ENCODE measurements at regions not wholly inside any gene's neighbourhood (a gene's known extent, or its start where the extent isn't known, plus 50 kb on each side); places are given as distances from the start of the nearest gene placed in this dataset.
"Not testable (repeated sequence)": the region's sequence is repeated elsewhere in the genome, so short reads cannot be mapped to it uniquely, and the experiment has no call there.

DNA sequence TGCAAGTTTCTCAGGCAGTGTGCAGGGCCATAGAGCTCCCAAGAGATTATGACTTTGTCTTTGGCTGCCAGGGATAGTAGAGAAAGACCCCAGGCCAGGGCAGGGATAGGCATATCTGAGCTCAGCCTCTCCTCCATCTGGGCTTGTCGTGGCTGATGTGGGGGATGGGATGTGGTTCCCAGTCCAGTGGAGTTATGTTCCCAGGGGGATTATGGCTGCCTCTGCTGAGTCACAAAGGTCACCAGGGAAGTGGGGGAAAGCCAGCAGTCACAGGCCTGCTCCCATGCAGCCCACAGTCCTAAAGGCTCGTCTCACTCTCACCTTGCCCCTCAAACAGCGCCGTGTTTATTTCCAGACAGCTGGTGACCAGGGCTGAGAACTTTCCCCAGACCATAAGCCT is 354.9 kb downstream of the SI start:
- 49% methylated on average over 4 of the region's 4 CpGs for WGBS (ENCODE audit: low lambda C conversion rate)
- no peaks in the 10 kb centered on the region for H3K9me2 ChIP-seq
- no peak overlapping the region for H3K9ac ChIP-seq
- ChIA-PET CTCF (no interaction called here), POLR2A (no interaction called here)
- H3K4me1 ChIP-seq (ENCODE audit: control insufficient read depth in 1 of 2, insufficient read depth in 2 of 2, low read depth in 1 of 2, low read length in 1 of 2), result no peaks in the 10 kb centered on the region
- no peak overlapping the region for H2AFZ ChIP-seq (ENCODE audit: low read depth)
- H3K79me2 ChIP-seq (ENCODE audit: insufficient read depth), result no peaks in the 10 kb centered on the region
- TF ChIP-seq RXRA (IDR thresholded peaks at IDR 0.05; ENCODE audit: borderline replicate concordance, low read depth), result no peak
- TF ChIP-seq ELF1 (IDR thresholded peaks at IDR 0.05), result no peak
- no peak for TF ChIP-seq RFX5 (IDR thresholded peaks at IDR 0.05; ENCODE audit: low read length)
- no peak for TF ChIP-seq CHD2 (IDR thresholded peaks at IDR 0.05; ENCODE audit: low read length, partially characterized antibody)
- no peak for TF ChIP-seq FOXJ3 (CRISPR knock-in tag; IDR thresholded peaks at IDR 0.05)
- TF ChIP-seq RCOR1 (IDR thresholded peaks at IDR 0.05; ENCODE audit: low read length), result no peak
- TF ChIP-seq, protein P1, sequence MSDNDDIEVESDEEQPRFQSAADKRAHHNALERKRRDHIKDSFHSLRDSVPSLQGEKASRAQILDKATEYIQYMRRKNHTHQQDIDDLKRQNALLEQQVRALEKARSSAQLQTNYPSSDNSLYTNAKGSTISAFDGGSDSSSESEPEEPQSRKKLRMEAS (IDR thresholded peaks at IDR 0.05; ENCODE audit: low read depth), result no peak
- TF ChIP-seq SIN3A (IDR thresholded peaks at IDR 0.05; ENCODE audit: borderline replicate concordance, low read depth, low read length), result no peak
- TF ChIP-seq RAD21 (IDR thresholded peaks at IDR 0.05; ENCODE audit: low read length), result no peak
- TF ChIP-seq GABPA (IDR thresholded peaks at IDR 0.05; ENCODE audit: low read depth), result no peak
- no peak for DNase-seq
- H3K4me3 ChIP-seq (ENCODE audit: low read depth in 2 of 2, low read length in 1 of 2), result no peak overlapping the region
- H3K27me3 ChIP-seq (ENCODE audit: insufficient read depth), result no peaks in the 10 kb centered on the region
- no peaks in the 10 kb centered on the region for H3F3A ChIP-seq (replicated peaks; ENCODE audit: insufficient read depth)
- H3K4me2 ChIP-seq, result no peak overlapping the region
- no peaks in the 10 kb centered on the region for H3K9me3 ChIP-seq
- no peaks in the 10 kb centered on the region for H4K20me1 ChIP-seq (ENCODE audit: insufficient read depth)
- H3K27ac ChIP-seq (ENCODE audit: low read depth in 2 of 2, low read length in 1 of 2), result no peak overlapping the region
- H3K36me3 ChIP-seq (replicated peaks in 1 of 2; ENCODE audit: control insufficient read depth in 1 of 2, insufficient read depth in 2 of 2, low read length in 1 of 2), result no peaks in the 10 kb centered on the region

DNA sequence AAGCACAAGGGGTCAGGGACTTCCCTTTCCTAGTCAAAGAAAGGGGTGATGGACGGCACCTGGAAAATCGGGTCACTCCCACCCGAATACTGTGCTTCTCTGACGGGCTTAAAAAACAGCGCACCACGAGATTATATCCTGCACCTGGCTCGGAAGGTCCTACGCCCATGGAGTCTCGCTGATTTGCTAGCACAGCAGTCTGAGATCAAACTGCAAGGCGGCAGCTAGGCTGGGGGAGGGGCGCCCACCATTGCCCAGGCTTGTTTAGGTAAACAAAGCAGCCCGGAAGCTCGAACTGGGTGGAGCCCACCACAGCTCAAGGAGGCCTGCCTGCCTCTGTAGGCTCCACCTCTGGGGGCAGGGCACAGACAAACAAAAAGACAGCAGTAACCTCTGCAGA is 375.5 kb downstream of the SI start:
- H3K79me2 ChIP-seq (ENCODE audit: insufficient read depth); H3K9me2 ChIP-seq; H3K27ac ChIP-seq (ENCODE audit: low read depth in 2 of 2, low read length in 1 of 2); POLR2A ChIA-PET; H3K4me3 ChIP-seq (ENCODE audit: low read depth in 2 of 2, low read length in 1 of 2); DNase-seq; H3K4me2 ChIP-seq; H3K9me3 ChIP-seq; H3F3A ChIP-seq (replicated peaks; ENCODE audit: insufficient read depth); CTCF ChIA-PET; H3K9ac ChIP-seq; H4K20me1 ChIP-seq (ENCODE audit: insufficient read depth); H3K36me3 ChIP-seq (replicated peaks in 1 of 2; ENCODE audit: control insufficient read depth in 1 of 2, insufficient read depth in 2 of 2, low read length in 1 of 2); H3K4me1 ChIP-seq (ENCODE audit: control insufficient read depth in 1 of 2, insufficient read depth in 2 of 2, low read depth in 1 of 2, low read length in 1 of 2); H2AFZ ChIP-seq (ENCODE audit: low read depth); H3K27me3 ChIP-seq (ENCODE audit: insufficient read depth): not testable (repeated sequence)
- WGBS (ENCODE audit: low lambda C conversion rate), result 35% methylated on average over 6 of the region's 13 CpGs

DNA sequence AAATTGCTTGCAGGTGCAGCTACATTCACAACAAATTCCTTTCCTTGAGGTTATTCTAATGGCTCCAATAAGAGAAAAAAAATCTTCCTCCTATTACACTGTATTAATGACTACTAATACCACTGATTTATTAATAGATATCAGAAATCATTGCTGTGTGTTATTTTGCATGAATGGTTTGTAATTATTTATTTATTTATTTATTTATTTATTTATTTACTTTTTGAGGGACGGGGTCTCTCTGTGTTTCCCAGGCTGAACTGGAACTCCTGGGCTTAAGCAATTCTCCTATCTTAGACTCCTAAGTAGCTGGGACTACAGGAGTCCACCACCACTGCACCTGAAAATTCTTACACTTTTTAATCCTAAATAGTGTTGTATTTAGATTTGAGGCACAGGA is 390.4 kb downstream of the SI start:
- H3K9me3 ChIP-seq, result no peaks in the 10 kb centered on the region
- ChIA-PET CTCF (interaction anchor here (1.1 kb wide), 1 partner anchor 8 kb away, joined by 4 read pairs; no protein-coding TSS in a partner anchor), POLR2A (no interaction called here)
- no peaks in the 10 kb centered on the region for H3K9me2 ChIP-seq
- H3K79me2 ChIP-seq (ENCODE audit: insufficient read depth), result no peaks in the 10 kb centered on the region
- no peak for DNase-seq
- no peak overlapping the region for H3K9ac ChIP-seq
- 9% methylated on average over 1 of the region's 1 CpG for WGBS (ENCODE audit: low lambda C conversion rate)
- H3K36me3 ChIP-seq (replicated peaks in 1 of 2; ENCODE audit: control insufficient read depth in 1 of 2, insufficient read depth in 2 of 2, low read length in 1 of 2), result no peaks in the 10 kb centered on the region
- H3K4me2 ChIP-seq, result no peak overlapping the region
- no peak overlapping the region for H2AFZ ChIP-seq (ENCODE audit: low read depth)
- no peak overlapping the region for H3K4me3 ChIP-seq (ENCODE audit: low read depth in 2 of 2, low read length in 1 of 2)
- no peaks in the 10 kb centered on the region for H3K27me3 ChIP-seq (ENCODE audit: insufficient read depth)
- H3K27ac ChIP-seq (ENCODE audit: low read depth in 2 of 2, low read length in 1 of 2), result no peak overlapping the region
- no peaks in the 10 kb centered on the region for H3K4me1 ChIP-seq (ENCODE audit: control insufficient read depth in 1 of 2, insufficient read depth in 2 of 2, low read depth in 1 of 2, low read length in 1 of 2)
- no peaks in the 10 kb centered on the region for H4K20me1 ChIP-seq (ENCODE audit: insufficient read depth)
- H3F3A ChIP-seq (replicated peaks; ENCODE audit: insufficient read depth), result no peaks in the 10 kb centered on the region
- TF ChIP-seq RFX5 (IDR thresholded peaks at IDR 0.05; ENCODE audit: low read length) (no peak), RAD21 (IDR thresholded peaks at IDR 0.05; ENCODE audit: low read length) (no peak), TAF1 (IDR thresholded peaks at IDR 0.05; ENCODE audit: borderline replicate concordance, low read depth, low read length) (no peak), SMC3 (IDR thresholded peaks at IDR 0.05; ENCODE audit: low read depth, low read length) (no peak), TEAD4 (IDR thresholded peaks at IDR 0.05; ENCODE audit: borderline replicate concordance, insufficient read depth) (no peak), RXRA (IDR thresholded peaks at IDR 0.05; ENCODE audit: borderline replicate concordance, low read depth) (no peak), NRF1 (IDR thresholded peaks at IDR 0.05; ENCODE audit: low read depth, low read length) (no peak), CHD2 (IDR thresholded peaks at IDR 0.05; ENCODE audit: low read length, partially characterized antibody) (no peak), FOXM1 (IDR thresholded peaks at IDR 0.05; ENCODE audit: low read depth) (no peak), GATA2 (CRISPR knock-in tag; IDR thresholded peaks at IDR 0.05) (no peak)
- TF ChIP-seq, protein P2, sequence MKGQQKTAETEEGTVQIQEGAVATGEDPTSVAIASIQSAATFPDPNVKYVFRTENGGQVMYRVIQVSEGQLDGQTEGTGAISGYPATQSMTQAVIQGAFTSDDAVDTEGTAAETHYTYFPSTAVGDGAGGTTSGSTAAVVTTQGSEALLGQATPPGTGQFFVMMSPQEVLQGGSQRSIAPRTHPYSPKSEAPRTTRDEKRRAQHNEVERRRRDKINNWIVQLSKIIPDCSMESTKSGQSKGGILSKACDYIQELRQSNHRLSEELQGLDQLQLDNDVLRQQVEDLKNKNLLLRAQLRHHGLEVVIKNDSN (IDR thresholded peaks at IDR 0.05; ENCODE audit: borderline replicate concordance, low read depth), result no peak
- TF ChIP-seq, protein P3, sequence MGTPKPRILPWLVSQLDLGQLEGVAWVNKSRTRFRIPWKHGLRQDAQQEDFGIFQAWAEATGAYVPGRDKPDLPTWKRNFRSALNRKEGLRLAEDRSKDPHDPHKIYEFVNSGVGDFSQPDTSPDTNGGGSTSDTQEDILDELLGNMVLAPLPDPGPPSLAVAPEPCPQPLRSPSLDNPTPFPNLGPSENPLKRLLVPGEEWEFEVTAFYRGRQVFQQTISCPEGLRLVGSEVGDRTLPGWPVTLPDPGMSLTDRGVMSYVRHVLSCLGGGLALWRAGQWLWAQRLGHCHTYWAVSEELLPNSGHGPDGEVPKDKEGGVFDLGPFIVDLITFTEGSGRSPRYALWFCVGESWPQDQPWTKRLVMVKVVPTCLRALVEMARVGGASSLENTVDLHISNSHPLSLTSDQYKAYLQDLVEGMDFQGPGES (IDR thresholded peaks at IDR 0.05; ENCODE audit: low read depth, low read length), result no peak
- TF ChIP-seq, protein P4, sequence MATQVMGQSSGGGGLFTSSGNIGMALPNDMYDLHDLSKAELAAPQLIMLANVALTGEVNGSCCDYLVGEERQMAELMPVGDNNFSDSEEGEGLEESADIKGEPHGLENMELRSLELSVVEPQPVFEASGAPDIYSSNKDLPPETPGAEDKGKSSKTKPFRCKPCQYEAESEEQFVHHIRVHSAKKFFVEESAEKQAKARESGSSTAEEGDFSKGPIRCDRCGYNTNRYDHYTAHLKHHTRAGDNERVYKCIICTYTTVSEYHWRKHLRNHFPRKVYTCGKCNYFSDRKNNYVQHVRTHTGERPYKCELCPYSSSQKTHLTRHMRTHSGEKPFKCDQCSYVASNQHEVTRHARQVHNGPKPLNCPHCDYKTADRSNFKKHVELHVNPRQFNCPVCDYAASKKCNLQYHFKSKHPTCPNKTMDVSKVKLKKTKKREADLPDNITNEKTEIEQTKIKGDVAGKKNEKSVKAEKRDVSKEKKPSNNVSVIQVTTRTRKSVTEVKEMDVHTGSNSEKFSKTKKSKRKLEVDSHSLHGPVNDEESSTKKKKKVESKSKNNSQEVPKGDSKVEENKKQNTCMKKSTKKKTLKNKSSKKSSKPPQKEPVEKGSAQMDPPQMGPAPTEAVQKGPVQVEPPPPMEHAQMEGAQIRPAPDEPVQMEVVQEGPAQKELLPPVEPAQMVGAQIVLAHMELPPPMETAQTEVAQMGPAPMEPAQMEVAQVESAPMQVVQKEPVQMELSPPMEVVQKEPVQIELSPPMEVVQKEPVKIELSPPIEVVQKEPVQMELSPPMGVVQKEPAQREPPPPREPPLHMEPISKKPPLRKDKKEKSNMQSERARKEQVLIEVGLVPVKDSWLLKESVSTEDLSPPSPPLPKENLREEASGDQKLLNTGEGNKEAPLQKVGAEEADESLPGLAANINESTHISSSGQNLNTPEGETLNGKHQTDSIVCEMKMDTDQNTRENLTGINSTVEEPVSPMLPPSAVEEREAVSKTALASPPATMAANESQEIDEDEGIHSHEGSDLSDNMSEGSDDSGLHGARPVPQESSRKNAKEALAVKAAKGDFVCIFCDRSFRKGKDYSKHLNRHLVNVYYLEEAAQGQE (IDR thresholded peaks at IDR 0.05; ENCODE audit: low read depth, low read length), result no peak

Measured in SK-N-SH (cell line).